HEK293T (cell line): ENCODE measurements at regions not wholly inside any gene's neighbourhood (a gene's known extent, or its start where the extent isn't known, plus 50 kb on each side); places are given as distances from the start of the nearest gene placed in this dataset.

Experiments
- CTBP1 ChIP-seq: fragments of 450-650 bp; IDR thresholded peaks from 2 replicates; pipeline ENCODE4 v1.6.1; 2016; ENCODE audit warnings: borderline replicate concordance
- FOXA1 ChIP-seq: fragments of 450-650 bp; IDR thresholded peaks from 2 replicates; pipeline ENCODE4 v1.6.1; 2016; ENCODE audit warnings: mild to moderate bottlenecking
- L3MBTL2 ChIP-seq: fragments of 450-650 bp; conservative IDR thresholded peaks from 2 replicates; pipeline ENCODE4 v1.6.1; 2016; ENCODE audit warnings: mild to moderate bottlenecking
- NFRKB ChIP-seq: fragments of 450-650 bp; IDR thresholded peaks from 2 replicates; pipeline ENCODE4 v1.6.1; 2016; ENCODE audit warnings: mild to moderate bottlenecking, moderate library complexity
- PKNOX1 ChIP-seq: fragments of 450-650 bp; IDR thresholded peaks from 2 replicates; pipeline ENCODE4 v1.6.1; 2016
- SP1 ChIP-seq: fragments of 450-650 bp; IDR thresholded peaks from 2 replicates; pipeline ENCODE4 v1.6.1; 2017
- SUZ12 ChIP-seq: fragments of 450-650 bp; IDR thresholded peaks from 2 replicates; pipeline ENCODE4 v1.6.1; 2016; ENCODE audit warnings: mild to moderate bottlenecking

- TF ChIP-seq NFRKB: no peak
- TF ChIP-seq L3MBTL2: no peak
- no peak for TF ChIP-seq FOXA1
- no peak for TF ChIP-seq SP1
- no peak for TF ChIP-seq CTBP1
- no peak for TF ChIP-seq SUZ12
- TF ChIP-seq PKNOX1: no peak
These were observed 216.1 kb upstream of the SUCLG2 start for GRCh38 chr3:67870477-67870876.
